GM12878 (cell line): ENCODE measurements at regions not wholly inside any gene's neighbourhood (a gene's known extent, or its start where the extent isn't known, plus 50 kb on each side); places are given as distances from the start of the nearest gene placed in this dataset.

ENCODE experiments used
- POLR2A ChIP-seq: IDR thresholded peaks from 2 replicates; pipeline ENCODE4 v1.6.1; 2011; ENCODE audit warnings: low read depth, mild to moderate bottlenecking, low read length
- POLR2AphosphoS5 ChIP-seq: IDR thresholded peaks from 2 replicates; pipeline ENCODE4 v1.6.1; 2011; ENCODE audit warnings: mild to moderate bottlenecking, low read length, inconsistent platforms
- ZNF217 ChIP-seq: fragments of 450-650 bp; IDR thresholded peaks from 2 replicates; pipeline ENCODE4 v1.6.1; 2017; ENCODE audit warnings: antibody characterized with exemption, mild to moderate bottlenecking
- TF ChIP-seq, protein P1 (sequence below), 3 experiments: IDR thresholded peaks in 2 of 3; conservative IDR thresholded peaks in 1 of 3; 2 replicates each; pipeline ENCODE4 v1.5.1; 2011; ENCODE audit warnings: low read depth in 3 of 3, low read length in 3 of 3, mild to moderate bottlenecking in 3 of 3, control low read depth in 2 of 3, moderate library complexity in 2 of 3, inconsistent platforms in 1 of 3, mixed read lengths in 1 of 3; ENCODE audit not compliant: control insufficient read depth in 2 of 3, insufficient read depth in 1 of 3; ENCODE audit errors: extremely low read depth in 1 of 3

- TF ChIP-seq POLR2AphosphoS5 (no peak), ZNF217 (no peak), POLR2A (no peak)
- TF ChIP-seq, protein P1, sequence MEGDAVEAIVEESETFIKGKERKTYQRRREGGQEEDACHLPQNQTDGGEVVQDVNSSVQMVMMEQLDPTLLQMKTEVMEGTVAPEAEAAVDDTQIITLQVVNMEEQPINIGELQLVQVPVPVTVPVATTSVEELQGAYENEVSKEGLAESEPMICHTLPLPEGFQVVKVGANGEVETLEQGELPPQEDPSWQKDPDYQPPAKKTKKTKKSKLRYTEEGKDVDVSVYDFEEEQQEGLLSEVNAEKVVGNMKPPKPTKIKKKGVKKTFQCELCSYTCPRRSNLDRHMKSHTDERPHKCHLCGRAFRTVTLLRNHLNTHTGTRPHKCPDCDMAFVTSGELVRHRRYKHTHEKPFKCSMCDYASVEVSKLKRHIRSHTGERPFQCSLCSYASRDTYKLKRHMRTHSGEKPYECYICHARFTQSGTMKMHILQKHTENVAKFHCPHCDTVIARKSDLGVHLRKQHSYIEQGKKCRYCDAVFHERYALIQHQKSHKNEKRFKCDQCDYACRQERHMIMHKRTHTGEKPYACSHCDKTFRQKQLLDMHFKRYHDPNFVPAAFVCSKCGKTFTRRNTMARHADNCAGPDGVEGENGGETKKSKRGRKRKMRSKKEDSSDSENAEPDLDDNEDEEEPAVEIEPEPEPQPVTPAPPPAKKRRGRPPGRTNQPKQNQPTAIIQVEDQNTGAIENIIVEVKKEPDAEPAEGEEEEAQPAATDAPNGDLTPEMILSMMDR (IDR thresholded peaks at IDR 0.05 in 2 of 3, conservative IDR thresholded peaks at IDR 0.05 in 1 of 3; ENCODE audit: control insufficient read depth in 2 of 3, extremely low read depth in 1 of 3, insufficient read depth in 1 of 3, low read depth in 3 of 3, low read length in 3 of 3), result no peak
Observed at GRCh38 chr7:12117170-12117569, 93.9 kb upstream of the TMEM106B start.
